Erythroblast (primary cell): ENCODE measurements at regions not wholly inside any gene's neighbourhood (a gene's known extent, or its start where the extent isn't known, plus 50 kb on each side); places are given as distances from the start of the nearest gene placed in this dataset.

ENCODE experiments used
- GATA1 ChIP-seq: IDR thresholded peaks from 2 replicates; pipeline ENCODE4 v1.6.1; 2011; ENCODE audit warnings: low read depth, mild to moderate bottlenecking, control low read depth, low read length, moderate library complexity
- POLR2A ChIP-seq: IDR thresholded peaks from 2 replicates; pipeline ENCODE4 v1.6.1; 2011; ENCODE audit warnings: mild to moderate bottlenecking, low read length

DNA sequence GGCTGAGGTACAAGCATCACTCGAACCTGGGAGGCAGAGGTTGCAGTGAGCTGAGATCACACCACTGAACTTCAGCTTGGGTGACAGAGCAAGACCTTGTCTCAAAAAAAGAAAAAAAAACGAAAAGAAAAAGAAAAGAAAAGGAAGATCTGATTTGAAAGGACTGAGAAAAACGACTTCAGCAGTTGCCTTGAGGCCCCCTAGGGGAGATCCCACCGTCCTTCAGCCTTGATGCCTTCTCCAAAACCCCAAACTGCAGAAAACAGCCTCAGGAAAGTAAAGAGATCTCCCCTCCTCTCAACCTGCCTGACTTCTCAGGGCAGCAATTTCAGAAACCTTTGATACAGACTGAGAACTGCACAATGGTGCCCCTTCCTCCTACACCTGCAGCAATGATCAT, 50.9 kb upstream of the BCAR3 start:
- TF ChIP-seq POLR2A (no peak), GATA1 (no peak)
